Loucy (cell line): ENCODE measurements at regions not wholly inside any gene's neighbourhood (a gene's known extent, or its start where the extent isn't known, plus 50 kb on each side); places are given as distances from the start of the nearest gene placed in this dataset.

Experiments used
- H2AFZ ChIP-seq: fragments of 200-600 bp; sonication (generic); 2 replicates; pipeline ENCODE4 v1.6.0; 2016; ENCODE audit warnings: antibody characterized with exemption, mild to moderate bottlenecking, low read length, moderate library complexity
- H3F3A ChIP-seq: fragments of 200-600 bp; 2 replicates; pipeline ENCODE4 v1.6.0; 2016; ENCODE audit warnings: antibody characterized with exemption, low read depth, mild to moderate bottlenecking
- H3K27me3 ChIP-seq: fragments of 200-600 bp; sonication (generic); 2 replicates; pipeline ENCODE4 v1.6.1; 2014; ENCODE audit warnings: low read length, mild to moderate bottlenecking; ENCODE audit not compliant: insufficient read depth, poor library complexity, severe bottlenecking
- H3K36me3 ChIP-seq: fragments of 200-600 bp; sonication (generic); 2 replicates; pipeline ENCODE4 v1.6.1; 2016; ENCODE audit warnings: low read length; ENCODE audit not compliant: insufficient read depth
- H3K4me1 ChIP-seq: fragments of 200-600 bp; sonication (generic); 2 replicates; pipeline ENCODE4 v1.5.1; 2014; ENCODE audit warnings: low read length, mild to moderate bottlenecking; ENCODE audit not compliant: insufficient read depth, poor library complexity, severe bottlenecking
- H3K4me2 ChIP-seq: fragments of 200-600 bp; sonication (generic); 2 replicates; pipeline ENCODE4 v1.6.0; 2014; ENCODE audit warnings: antibody characterized with exemption, low read length, low read depth, mild to moderate bottlenecking; ENCODE audit not compliant: poor library complexity, severe bottlenecking
- H3K4me3 ChIP-seq: fragments of 200-600 bp; sonication (generic); 2 replicates; pipeline ENCODE4 v1.5.1; 2014; ENCODE audit warnings: low read length, mild to moderate bottlenecking, mixed read lengths; ENCODE audit not compliant: poor library complexity, severe bottlenecking
- H3K79me2 ChIP-seq: fragments of 200-600 bp; sonication (generic); 2 replicates; pipeline ENCODE4 v1.6.1; 2014; ENCODE audit warnings: low read length; ENCODE audit not compliant: insufficient read depth
- H3K9ac ChIP-seq: fragments of 200-600 bp; sonication (generic); 2 replicates; pipeline ENCODE4 v1.6.0; 2014; ENCODE audit warnings: mild to moderate bottlenecking, low read depth, low read length, moderate library complexity; ENCODE audit not compliant: poor library complexity, severe bottlenecking
- H3K9me2 ChIP-seq: fragments of 200-600 bp; sonication (generic); replicated peaks from 2 replicates; pipeline ENCODE4 v1.6.1; 2016; ENCODE audit warnings: low read depth, low read length, mixed read lengths
- H3K9me3 ChIP-seq: fragments of 200-600 bp; sonication (generic); 2 replicates; pipeline ENCODE4 v1.6.1; 2014; ENCODE audit warnings: mild to moderate bottlenecking, antibody characterized with exemption, low read length, low read depth; ENCODE audit not compliant: insufficient read depth
- H4K20me1 ChIP-seq: fragments of 200-600 bp; sonication (generic); 2 replicates; pipeline ENCODE4 v1.6.0; 2014; ENCODE audit warnings: antibody characterized with exemption, low read length, mild to moderate bottlenecking; ENCODE audit not compliant: insufficient read depth, poor library complexity, severe bottlenecking
- CTCF ChIP-seq: fragments of 200-600 bp; sonication (generic); conservative IDR thresholded peaks from 2 replicates; pipeline ENCODE4 v1.5.1; 2014; ENCODE audit warnings: mild to moderate bottlenecking, antibody characterized with exemption, low read length
- EZH2phosphoT487 ChIP-seq: fragments of 200-600 bp; IDR thresholded peaks from 2 replicates; pipeline ENCODE4 v1.6.1; 2018; ENCODE audit warnings: antibody characterized with exemption, mild to moderate bottlenecking, moderate library complexity, borderline replicate concordance

GRCh38 chr5:20041326-20042274, 53.6 kb upstream of the CDH18 start:
- Histone ChIP-seq H3K36me3 (no peaks in the 10 kb centered on the region), H3K9ac (no peak overlapping the region), H3K4me3 (no peak overlapping the region), H3K9me2 (no peaks in the 10 kb centered on the region), H4K20me1 (no peaks in the 10 kb centered on the region), H3K27me3 (no peaks in the 10 kb centered on the region), H3K9me3 (no peaks in the 10 kb centered on the region), H3K79me2 (no peaks in the 10 kb centered on the region), H3F3A (no peaks in the 10 kb centered on the region), H2AFZ (no peak overlapping the region), H3K4me1 (no peaks in the 10 kb centered on the region), H3K4me2 (no peak overlapping the region)
- no peak for TF ChIP-seq CTCF
- TF ChIP-seq EZH2phosphoT487: no peak

GRCh38 chr5:20040901-20041300, 52.9 kb upstream of the CDH18 start:
- Histone ChIP-seq H3K9me2 (no peaks in the 10 kb centered on the region), H3K9ac (no peak overlapping the region), H3K4me2 (no peak overlapping the region), H3K36me3 (no peaks in the 10 kb centered on the region), H4K20me1 (no peaks in the 10 kb centered on the region), H3K27me3 (no peaks in the 10 kb centered on the region), H3K4me3 (no peak overlapping the region), H2AFZ (no peak overlapping the region), H3K79me2 (no peaks in the 10 kb centered on the region), H3K4me1 (no peaks in the 10 kb centered on the region), H3K9me3 (no peaks in the 10 kb centered on the region), H3F3A (no peaks in the 10 kb centered on the region)
- TF ChIP-seq CTCF: no peak
- no peak for TF ChIP-seq EZH2phosphoT487
